OCI-LY1 (cell line): ENCODE measurements at regions not wholly inside any gene's neighbourhood (a gene's known extent, or its start where the extent isn't known, plus 50 kb on each side); places are given as distances from the start of the nearest gene placed in this dataset.

Source experiments
- H2AFZ ChIP-seq: fragments of 200-600 bp; sonication (generic), shearing (Covaris generic); 2 replicates; pipeline ENCODE4 v1.6.0; 2014; ENCODE audit warnings: antibody characterized with exemption, mild to moderate bottlenecking, low read length
- H3F3A ChIP-seq: fragments of 200-600 bp; sonication (generic), shearing (Covaris generic); 2 replicates; pipeline ENCODE4 v1.6.0; 2014; ENCODE audit warnings: mild to moderate bottlenecking, antibody characterized with exemption, low read length, moderate library complexity; ENCODE audit not compliant: insufficient read depth
- H3K27ac ChIP-seq: fragments of 200-600 bp; sonication (generic); 2 replicates; pipeline ENCODE4 v1.5.1; 2014; ENCODE audit warnings: low read length, mixed run types, mild to moderate bottlenecking, low read depth; ENCODE audit not compliant: poor library complexity, severe bottlenecking
- H3K27me3 ChIP-seq: fragments of 200-600 bp; sonication (generic); 2 replicates; pipeline ENCODE4 v1.6.0; 2014; ENCODE audit warnings: antibody characterized with exemption, mild to moderate bottlenecking, low read length, moderate library complexity; ENCODE audit not compliant: insufficient read depth
- H3K36me3 ChIP-seq: fragments of 200-600 bp; sonication (generic); 2 replicates; pipeline ENCODE4 v1.6.1; 2014; ENCODE audit warnings: mild to moderate bottlenecking, antibody characterized with exemption, low read length, moderate library complexity, mixed read lengths; ENCODE audit not compliant: insufficient read depth
- H3K4me1 ChIP-seq: fragments of 200-600 bp; sonication (generic); 2 replicates; pipeline ENCODE4 v1.5.1; 2014; ENCODE audit warnings: mild to moderate bottlenecking, low read length, moderate library complexity; ENCODE audit not compliant: insufficient read depth, severe bottlenecking
- H3K4me2 ChIP-seq: fragments of 200-600 bp; sonication (generic), shearing (Covaris generic); 2 replicates; pipeline ENCODE4 v1.6.1; 2014; ENCODE audit warnings: low read length
- H3K4me3 ChIP-seq: fragments of 200-600 bp; sonication (generic); 2 replicates; pipeline ENCODE4 v1.5.1; 2014; ENCODE audit warnings: low read length, low read depth, mild to moderate bottlenecking, mixed read lengths; ENCODE audit not compliant: poor library complexity, severe bottlenecking
- H3K79me2 ChIP-seq: fragments of 200-600 bp; shearing (Covaris generic); 2 replicates; pipeline ENCODE4 v1.6.1; 2016; ENCODE audit warnings: mixed run types, low read length, mixed read lengths; ENCODE audit not compliant: insufficient read depth
- H3K9ac ChIP-seq: fragments of 200-600 bp; sonication (generic), shearing (Covaris generic); 2 replicates; pipeline ENCODE4 v1.6.1; 2014; ENCODE audit warnings: mild to moderate bottlenecking, low read length, mixed read lengths
- H3K9me2 ChIP-seq: fragments of 200-600 bp; sonication (generic), shearing (Covaris generic); 2 replicates; pipeline ENCODE4 v1.6.1; 2014; ENCODE audit warnings: low read depth, mild to moderate bottlenecking, low read length, mixed read lengths
- H3K9me3 ChIP-seq: fragments of 200-600 bp; shearing (Covaris generic); 2 replicates; pipeline ENCODE4 v1.6.1; 2014; ENCODE audit warnings: low read length, mixed read lengths
- H4K20me1 ChIP-seq: fragments of 200-600 bp; sonication (generic), shearing (Covaris generic); 2 replicates; pipeline ENCODE4 v1.6.0; 2016; ENCODE audit warnings: mild to moderate bottlenecking, low read length; ENCODE audit not compliant: insufficient read depth
- CTCF ChIP-seq: fragments of 200-600 bp; sonication (generic), shearing (Covaris generic); IDR thresholded peaks from 2 replicates; pipeline ENCODE4 v1.5.1; 2017; ENCODE audit warnings: mild to moderate bottlenecking, antibody characterized with exemption, low read length, moderate library complexity, mixed read lengths
- EZH2 ChIP-seq: fragments of 200-600 bp; sonication (generic), shearing (Covaris generic); IDR thresholded peaks from 2 replicates; pipeline ENCODE4 v1.8.0; 2017; ENCODE audit warnings: borderline replicate concordance, mixed run types, mild to moderate bottlenecking, antibody characterized with exemption, low read length, moderate library complexity, mixed read lengths

GRCh38 chr3:135447483-135447882, 518.0 kb upstream of the PPP2R3A start:
- Histone ChIP-seq H3K27ac (no peak overlapping the region), H3K79me2 (no peaks in the 10 kb centered on the region), H4K20me1 (no peaks in the 10 kb centered on the region), H3K36me3 (no peaks in the 10 kb centered on the region), H3K9me2 (no peaks in the 10 kb centered on the region), H2AFZ (no peak overlapping the region), H3K4me1 (peaks cover 25% of the 10 kb centered on the region), H3F3A (no peaks in the 10 kb centered on the region), H3K9me3 (no peaks in the 10 kb centered on the region), H3K4me3 (no peak overlapping the region), H3K9ac (no peak overlapping the region), H3K4me2 (no peak overlapping the region), H3K27me3 (no peaks in the 10 kb centered on the region)
- TF ChIP-seq CTCF (no peak), EZH2 (no peak)

- Histone ChIP-seq H3K4me2 (no peak overlapping the region), H4K20me1 (no peaks in the 10 kb centered on the region), H3K9me2 (no peaks in the 10 kb centered on the region), H3K36me3 (no peaks in the 10 kb centered on the region), H3K4me1 (peaks cover 15% of the 10 kb centered on the region), H3K4me3 (no peak overlapping the region), H3K79me2 (no peaks in the 10 kb centered on the region), H3K9ac (no peak overlapping the region), H2AFZ (no peak overlapping the region), H3K27ac (no peak overlapping the region), H3K27me3 (no peaks in the 10 kb centered on the region), H3F3A (no peaks in the 10 kb centered on the region), H3K9me3 (no peaks in the 10 kb centered on the region)
- no peak for TF ChIP-seq EZH2
- no peak for TF ChIP-seq CTCF
These were observed 517.0 kb upstream of the PPP2R3A start for GRCh38 chr3:135448520-135448919.

GRCh38 chr3:135449046-135449445, 516.5 kb upstream of the PPP2R3A start:
- no peak overlapping the region for H3K4me2 ChIP-seq
- H3K27me3 ChIP-seq, result no peaks in the 10 kb centered on the region

More at GRCh38 chr3:135449046-135449445, 516.5 kb upstream of the PPP2R3A start:
- Histone ChIP-seq H3K79me2 (no peaks in the 10 kb centered on the region), H3K9me3 (no peaks in the 10 kb centered on the region), H4K20me1 (no peaks in the 10 kb centered on the region), H3K9me2 (no peaks in the 10 kb centered on the region), H3K4me3 (no peak overlapping the region), H3K9ac (no peak overlapping the region), H3K36me3 (no peaks in the 10 kb centered on the region), H3K4me1 (peaks cover 10% of the 10 kb centered on the region), H3K27ac (no peak overlapping the region), H3F3A (no peaks in the 10 kb centered on the region), H2AFZ (no peak overlapping the region)
- TF ChIP-seq CTCF (no peak), EZH2 (no peak)
